ENCODE measurements at regions not wholly inside any gene's neighbourhood (a gene's known extent, or its start where the extent isn't known, plus 50 kb on each side); places are given as distances from the start of the nearest gene placed in this dataset.

DNA sequence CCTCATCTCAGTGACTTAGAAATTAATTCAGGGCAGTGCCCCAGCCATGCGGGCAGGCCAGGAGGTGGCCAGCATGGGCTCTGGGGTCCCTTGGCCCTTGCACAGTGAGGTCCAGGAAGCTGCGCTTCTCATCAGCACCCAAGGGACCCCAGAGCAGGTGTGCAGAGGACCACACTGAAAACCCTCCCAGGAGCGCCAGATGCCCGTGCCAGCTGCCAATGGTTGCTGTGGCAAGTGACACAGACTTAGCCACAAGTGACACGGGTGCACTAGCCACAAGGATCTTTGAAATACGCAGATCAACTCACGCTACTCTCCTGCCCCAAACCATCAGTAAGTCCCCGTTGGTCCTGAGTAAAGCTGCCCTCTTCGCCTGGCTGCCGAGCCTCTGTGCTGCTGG lies 88.1 kb downstream of the ERMARD start:
- Histone ChIP-seq H3K4me3 (ENCODE audit: insufficient read depth, low read length, poor library complexity, severe bottlenecking) (no peak overlapping the region), H2AFZ (ENCODE audit: low read depth, low read length, severe bottlenecking) (no peak overlapping the region), H3K27me3 (ENCODE audit: low read length) (no peaks in the 10 kb centered on the region), H3K9me3 (ENCODE audit: insufficient read depth, low read length) (no peaks in the 10 kb centered on the region), H3K36me3 (ENCODE audit: low read length) (no peaks in the 10 kb centered on the region), H3K4me2 (ENCODE audit: low read depth, low read length, poor library complexity, severe bottlenecking) (no peak overlapping the region), H3K27ac (ENCODE audit: low read depth, low read length) (no peak overlapping the region), H3K9me2 (replicated peaks; ENCODE audit: insufficient read depth, low read length) (no peaks in the 10 kb centered on the region), H3K9ac (ENCODE audit: low read length) (no peak overlapping the region), H4K20me1 (ENCODE audit: low read depth, low read length) (no peaks in the 10 kb centered on the region), H3F3A (ENCODE audit: insufficient read depth) (no peaks in the 10 kb centered on the region), H3K79me2 (ENCODE audit: insufficient read depth, low read length) (no peaks in the 10 kb centered on the region)
- TF ChIP-seq EZH2phosphoT487 (conservative IDR thresholded peaks at IDR 0.05; ENCODE audit: low read length), result no peak
- TF ChIP-seq, protein P1, sequence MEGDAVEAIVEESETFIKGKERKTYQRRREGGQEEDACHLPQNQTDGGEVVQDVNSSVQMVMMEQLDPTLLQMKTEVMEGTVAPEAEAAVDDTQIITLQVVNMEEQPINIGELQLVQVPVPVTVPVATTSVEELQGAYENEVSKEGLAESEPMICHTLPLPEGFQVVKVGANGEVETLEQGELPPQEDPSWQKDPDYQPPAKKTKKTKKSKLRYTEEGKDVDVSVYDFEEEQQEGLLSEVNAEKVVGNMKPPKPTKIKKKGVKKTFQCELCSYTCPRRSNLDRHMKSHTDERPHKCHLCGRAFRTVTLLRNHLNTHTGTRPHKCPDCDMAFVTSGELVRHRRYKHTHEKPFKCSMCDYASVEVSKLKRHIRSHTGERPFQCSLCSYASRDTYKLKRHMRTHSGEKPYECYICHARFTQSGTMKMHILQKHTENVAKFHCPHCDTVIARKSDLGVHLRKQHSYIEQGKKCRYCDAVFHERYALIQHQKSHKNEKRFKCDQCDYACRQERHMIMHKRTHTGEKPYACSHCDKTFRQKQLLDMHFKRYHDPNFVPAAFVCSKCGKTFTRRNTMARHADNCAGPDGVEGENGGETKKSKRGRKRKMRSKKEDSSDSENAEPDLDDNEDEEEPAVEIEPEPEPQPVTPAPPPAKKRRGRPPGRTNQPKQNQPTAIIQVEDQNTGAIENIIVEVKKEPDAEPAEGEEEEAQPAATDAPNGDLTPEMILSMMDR (IDR thresholded peaks at IDR 0.05; ENCODE audit: insufficient read depth, low read length, poor library complexity, severe bottlenecking), result no peak

DNA sequence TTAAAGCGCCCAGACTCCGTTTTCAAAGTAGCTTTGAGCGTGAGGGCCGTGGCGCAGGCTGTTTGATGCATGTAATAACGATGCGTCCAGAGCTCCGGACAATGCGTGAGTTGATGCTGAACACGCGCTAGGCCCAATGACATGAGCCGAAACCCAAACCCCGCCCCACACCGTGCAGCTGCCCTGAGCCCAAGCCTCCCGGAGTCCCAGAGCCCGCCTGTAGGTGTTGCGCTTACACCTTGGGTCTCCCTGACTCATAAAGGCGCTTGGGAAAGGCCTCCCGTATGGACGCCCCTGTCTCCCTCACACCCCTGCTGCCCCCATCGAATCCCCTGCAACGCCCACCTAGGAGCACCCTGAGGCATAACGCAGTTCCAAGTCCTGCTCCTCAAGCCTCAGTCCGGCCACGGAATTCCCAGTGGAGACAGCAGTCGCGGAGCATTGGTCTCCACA lies 87.6 kb downstream of the ERMARD start:
- no peak overlapping the region for H3K4me3 ChIP-seq (ENCODE audit: insufficient read depth, low read length, poor library complexity, severe bottlenecking)
- no peak overlapping the region for H3K4me2 ChIP-seq (ENCODE audit: low read depth, low read length, poor library complexity, severe bottlenecking)
- no peak overlapping the region for H2AFZ ChIP-seq (ENCODE audit: low read depth, low read length, severe bottlenecking)

DNA sequence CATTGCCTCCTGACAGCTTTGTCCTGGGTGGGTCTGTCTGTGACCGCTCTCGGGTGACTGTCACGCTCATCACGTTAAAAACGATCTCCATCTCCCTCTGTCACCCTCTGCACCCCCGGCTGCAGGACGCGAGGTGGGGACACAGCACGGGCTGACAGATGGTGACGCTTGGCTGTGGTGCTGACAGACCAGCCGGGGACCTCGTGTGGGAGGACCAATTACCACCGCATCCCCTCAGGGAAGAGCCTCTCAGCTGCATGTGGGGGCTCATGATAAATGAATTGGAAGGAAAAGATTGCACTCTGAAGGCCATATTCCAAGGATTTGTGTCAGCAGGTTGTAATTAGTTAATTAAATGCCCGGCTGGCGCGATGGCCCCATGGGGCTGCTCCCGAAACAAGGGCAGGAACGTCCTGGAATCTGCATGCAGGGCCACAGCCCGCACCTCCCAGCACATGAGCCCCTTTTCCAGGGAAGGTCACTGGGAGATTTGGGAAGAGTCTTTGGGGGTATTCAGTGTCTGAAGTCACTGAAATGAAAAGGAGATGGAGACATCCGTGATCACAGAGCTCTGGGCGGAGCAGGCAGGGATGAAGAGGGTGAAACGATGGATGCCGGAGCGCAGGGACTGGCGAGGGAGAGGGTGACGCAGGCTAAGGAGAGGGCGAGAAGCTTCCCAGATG lies 87.1 kb downstream of the ERMARD start:
- Histone ChIP-seq H3K4me2 (ENCODE audit: low read depth, low read length, poor library complexity, severe bottlenecking) (no peak overlapping the region), H3K27me3 (ENCODE audit: low read length) (no peaks in the 10 kb centered on the region), H3F3A (ENCODE audit: insufficient read depth) (no peaks in the 10 kb centered on the region), H3K9ac (ENCODE audit: low read length) (no peak overlapping the region), H3K9me3 (ENCODE audit: insufficient read depth, low read length) (no peaks in the 10 kb centered on the region), H2AFZ (ENCODE audit: low read depth, low read length, severe bottlenecking) (no peak overlapping the region), H3K4me3 (ENCODE audit: insufficient read depth, low read length, poor library complexity, severe bottlenecking) (no peak overlapping the region), H3K9me2 (replicated peaks; ENCODE audit: insufficient read depth, low read length) (no peaks in the 10 kb centered on the region), H4K20me1 (ENCODE audit: low read depth, low read length) (no peaks in the 10 kb centered on the region), H3K27ac (ENCODE audit: low read depth, low read length) (no peak overlapping the region), H3K36me3 (ENCODE audit: low read length) (no peaks in the 10 kb centered on the region), H3K79me2 (ENCODE audit: insufficient read depth, low read length) (no peaks in the 10 kb centered on the region)
- TF ChIP-seq, protein P1 (IDR thresholded peaks at IDR 0.05; ENCODE audit: insufficient read depth, low read length, poor library complexity, severe bottlenecking), result no peak
- no peak for TF ChIP-seq EZH2phosphoT487 (conservative IDR thresholded peaks at IDR 0.05; ENCODE audit: low read length)

More for the DNA sequence above, 87.6 kb downstream of the ERMARD start:
- Histone ChIP-seq H4K20me1 (ENCODE audit: low read depth, low read length) (no peaks in the 10 kb centered on the region), H3K36me3 (ENCODE audit: low read length) (no peaks in the 10 kb centered on the region), H3K27me3 (ENCODE audit: low read length) (no peaks in the 10 kb centered on the region), H3K27ac (ENCODE audit: low read depth, low read length) (no peak overlapping the region), H3K79me2 (ENCODE audit: insufficient read depth, low read length) (no peaks in the 10 kb centered on the region), H3F3A (ENCODE audit: insufficient read depth) (no peaks in the 10 kb centered on the region), H3K9me2 (replicated peaks; ENCODE audit: insufficient read depth, low read length) (no peaks in the 10 kb centered on the region), H3K9me3 (ENCODE audit: insufficient read depth, low read length) (no peaks in the 10 kb centered on the region), H3K9ac (ENCODE audit: low read length) (no peak overlapping the region)
- no peak for TF ChIP-seq EZH2phosphoT487 (conservative IDR thresholded peaks at IDR 0.05; ENCODE audit: low read length)
- TF ChIP-seq, protein P1 (IDR thresholded peaks at IDR 0.05; ENCODE audit: insufficient read depth, low read length, poor library complexity, severe bottlenecking), result no peak

All from SU-DHL-6 (cell line).